Breast epithelium (tissue), 3 donors: ENCODE measurements at regions not wholly inside any gene's neighbourhood (a gene's known extent, or its start where the extent isn't known, plus 50 kb on each side); places are given as distances from the start of the nearest gene placed in this dataset.

Experiments
- POLR2A ChIP-seq: fragments of 450-650 bp; IDR thresholded peaks from one replicate; pipeline ENCODE4 v1.6.1; 2016; ENCODE audit warnings: antibody characterized with exemption, mild to moderate bottlenecking, moderate library complexity
- POLR2AphosphoS5 ChIP-seq, 3 donors: sonication (generic); formaldehyde crosslinking; IDR thresholded peaks; one replicate each; pipeline ENCODE4 v1.6.1; 2017; ENCODE audit warnings: antibody characterized with exemption in 3 of 3
- TF ChIP-seq, protein P1 (sequence below), 3 donors: fragments of 450-650 bp; IDR thresholded peaks; one replicate each; pipeline ENCODE4 v1.5.1; 2016 to 2017; ENCODE audit warnings: antibody characterized with exemption in 3 of 3, mild to moderate bottlenecking in 3 of 3, moderate library complexity in 3 of 3

DNA sequence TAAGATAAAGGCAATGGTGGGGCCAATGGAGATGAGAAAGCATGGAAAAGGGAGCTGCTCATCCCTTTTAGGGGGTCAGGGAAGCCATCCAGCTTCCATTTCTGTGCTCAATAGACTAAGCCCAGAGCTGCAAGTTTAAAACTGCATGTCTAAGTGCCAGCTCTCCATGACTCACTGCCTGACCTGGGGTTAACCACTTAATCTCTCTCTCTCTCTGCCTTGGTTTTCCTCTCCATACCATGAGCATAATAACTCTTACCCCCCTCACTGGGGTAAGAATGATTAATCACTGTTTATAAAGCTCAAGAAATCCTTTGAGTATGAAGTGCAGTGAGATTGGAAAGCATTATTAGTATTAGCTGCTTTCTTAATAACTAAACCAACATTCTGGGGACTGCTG, 1382.4 kb upstream of the WWC1 start:
- no peak for TF ChIP-seq POLR2A
- TF ChIP-seq, protein P1, sequence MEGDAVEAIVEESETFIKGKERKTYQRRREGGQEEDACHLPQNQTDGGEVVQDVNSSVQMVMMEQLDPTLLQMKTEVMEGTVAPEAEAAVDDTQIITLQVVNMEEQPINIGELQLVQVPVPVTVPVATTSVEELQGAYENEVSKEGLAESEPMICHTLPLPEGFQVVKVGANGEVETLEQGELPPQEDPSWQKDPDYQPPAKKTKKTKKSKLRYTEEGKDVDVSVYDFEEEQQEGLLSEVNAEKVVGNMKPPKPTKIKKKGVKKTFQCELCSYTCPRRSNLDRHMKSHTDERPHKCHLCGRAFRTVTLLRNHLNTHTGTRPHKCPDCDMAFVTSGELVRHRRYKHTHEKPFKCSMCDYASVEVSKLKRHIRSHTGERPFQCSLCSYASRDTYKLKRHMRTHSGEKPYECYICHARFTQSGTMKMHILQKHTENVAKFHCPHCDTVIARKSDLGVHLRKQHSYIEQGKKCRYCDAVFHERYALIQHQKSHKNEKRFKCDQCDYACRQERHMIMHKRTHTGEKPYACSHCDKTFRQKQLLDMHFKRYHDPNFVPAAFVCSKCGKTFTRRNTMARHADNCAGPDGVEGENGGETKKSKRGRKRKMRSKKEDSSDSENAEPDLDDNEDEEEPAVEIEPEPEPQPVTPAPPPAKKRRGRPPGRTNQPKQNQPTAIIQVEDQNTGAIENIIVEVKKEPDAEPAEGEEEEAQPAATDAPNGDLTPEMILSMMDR (IDR thresholded peaks at IDR 0.05) = no peak
- TF ChIP-seq POLR2AphosphoS5 (IDR thresholded peaks at IDR 0.05) = no peak
